Fibroblast of lung (primary cell): ENCODE measurements at regions not wholly inside any gene's neighbourhood (a gene's known extent, or its start where the extent isn't known, plus 50 kb on each side); places are given as distances from the start of the nearest gene placed in this dataset.

Source experiments
- DNase-seq, 2 donors: peaks; one replicate each; pipeline versions ENCODE4 v3.0.0 to v3.0.0-alpha.2; 2010; ENCODE audit warnings: low read depth in 2 of 2
- H2AFZ ChIP-seq: 2 replicates; pipeline ENCODE4 v1.5.1; 2012; ENCODE audit warnings: low read length, control low read depth, inconsistent platforms
- H3K27ac ChIP-seq: 2 replicates; pipeline ENCODE4 v1.5.1; 2011; ENCODE audit warnings: low read length, control low read depth; ENCODE audit not compliant: insufficient read depth
- H3K27me3 ChIP-seq: 2 replicates; pipeline ENCODE4 v1.5.1; 2011; ENCODE audit warnings: mild to moderate bottlenecking, low read length; ENCODE audit not compliant: control insufficient read depth, insufficient read depth
- H3K36me3 ChIP-seq: 2 replicates; pipeline ENCODE4 v1.5.1; 2011; ENCODE audit warnings: low read length; ENCODE audit not compliant: control insufficient read depth, insufficient read depth
- H3K4me1 ChIP-seq: 2 replicates; pipeline ENCODE4 v1.5.1; 2011; ENCODE audit warnings: low read length; ENCODE audit not compliant: control insufficient read depth, insufficient read depth; ENCODE audit errors: extremely low read depth
- H3K4me2 ChIP-seq: 2 replicates; pipeline ENCODE4 v1.5.1; 2011; ENCODE audit warnings: low read length, control low read depth; ENCODE audit not compliant: insufficient read depth; ENCODE audit errors: extremely low read depth
- H3K4me3 ChIP-seq, 4 experiments: fragments of 200-600 bp in 1 of 4; sonication (generic) in 1 of 4; replicated peaks in 1 of 4; 2 replicates each; pipeline ENCODE4 v1.5.1; 2011 to 2016; ENCODE audit warnings: low read length in 4 of 4, low read depth in 3 of 4, mild to moderate bottlenecking in 3 of 4, control low read depth in 2 of 4, inconsistent platforms in 1 of 4, mixed read lengths in 1 of 4; ENCODE audit not compliant: insufficient read depth in 1 of 4; ENCODE audit errors: control extremely low read depth in 1 of 4
- H3K79me2 ChIP-seq: 2 replicates; pipeline ENCODE4 v1.5.1; 2012; ENCODE audit warnings: mild to moderate bottlenecking, low read length, inconsistent platforms; ENCODE audit not compliant: control insufficient read depth, insufficient read depth
- H3K9ac ChIP-seq: 2 replicates; pipeline ENCODE4 v1.5.1; 2011; ENCODE audit warnings: mild to moderate bottlenecking, low read length, control low read depth; ENCODE audit not compliant: insufficient read depth
- H3K9me3 ChIP-seq: 2 replicates; pipeline ENCODE4 v1.5.1; 2012; ENCODE audit warnings: low read depth, low read length; ENCODE audit not compliant: control insufficient read depth, insufficient read depth
- H4K20me1 ChIP-seq: 2 replicates; pipeline ENCODE4 v1.5.1; 2011; ENCODE audit warnings: low read length; ENCODE audit not compliant: control insufficient read depth, insufficient read depth; ENCODE audit errors: extremely low read depth
- CTCF ChIP-seq, 2 donors: IDR thresholded peaks in 1 of 2; conservative IDR thresholded peaks in 1 of 2; 1 replicate in 1 of 2; 2 replicates in 1 of 2; pipeline ENCODE4 v1.5.1; 2011 to 2012; ENCODE audit warnings: low read length in 2 of 2, control low read depth in 1 of 2, inconsistent platforms in 1 of 2, low read depth in 1 of 2, mild to moderate bottlenecking in 1 of 2
- EZH2 ChIP-seq: IDR thresholded peaks from 2 replicates; pipeline ENCODE4 v1.5.1; 2012; ENCODE audit warnings: low read length, control low read depth, mild to moderate bottlenecking; ENCODE audit errors: missing control alignments

GRCh38 chr20:58597249-58597891, 53.7 kb upstream of the STX16 start:
- Histone ChIP-seq H4K20me1 (no peaks in the 10 kb centered on the region), H2AFZ (no peak overlapping the region), H3K36me3 (no peaks in the 10 kb centered on the region), H3K4me1 (no peaks in the 10 kb centered on the region), H3K9ac (no peak overlapping the region), H3K4me3 (no peak overlapping the region), H3K79me2 (no peaks in the 10 kb centered on the region), H3K4me2 (no peak overlapping the region), H3K27me3 (peaks cover 9% of the 10 kb centered on the region), H3K27ac (no peak overlapping the region), H3K9me3 (no peaks in the 10 kb centered on the region)
- DNase-seq, result peak; percentile 26 to 32
- TF ChIP-seq CTCF (conservative IDR thresholded peaks at IDR 0.05 in 1 of 2, IDR thresholded peaks at IDR 0.05 in 1 of 2; ENCODE audit: low read depth in 1 of 2, low read length in 2 of 2) (no peak), EZH2 (no peak)

- H3K36me3 ChIP-seq, result no peaks in the 10 kb centered on the region
- no peaks in the 10 kb centered on the region for H4K20me1 ChIP-seq
- no peaks in the 10 kb centered on the region for H3K9me3 ChIP-seq
- DNase-seq, result peak; percentile 33 to 58
- peaks cover 9% of the 10 kb centered on the region for H3K27me3 ChIP-seq
- H3K27ac ChIP-seq, result no peak overlapping the region
- no peak overlapping the region for H3K4me3 ChIP-seq
- TF ChIP-seq CTCF (conservative IDR thresholded peaks at IDR 0.05 in 1 of 2, IDR thresholded peaks at IDR 0.05 in 1 of 2; ENCODE audit: low read depth in 1 of 2, low read length in 2 of 2) (no peak), EZH2 (no peak)
- H3K9ac ChIP-seq, result no peak overlapping the region
- no peak overlapping the region for H3K4me2 ChIP-seq
- no peak overlapping the region for H2AFZ ChIP-seq
- no peaks in the 10 kb centered on the region for H3K4me1 ChIP-seq
- no peaks in the 10 kb centered on the region for H3K79me2 ChIP-seq
Measured at GRCh38 chr20:58596750-58597248, 54.3 kb upstream of the STX16 start.

GRCh38 chr20:58596244-58596643, 54.8 kb upstream of the STX16 start:
- TF ChIP-seq CTCF (conservative IDR thresholded peaks at IDR 0.05 in 1 of 2, IDR thresholded peaks at IDR 0.05 in 1 of 2; ENCODE audit: low read depth in 1 of 2, low read length in 2 of 2) (no peak), EZH2 (no peak)
- no peak overlapping the region for H3K27ac ChIP-seq
- H3K9me3 ChIP-seq, result no peaks in the 10 kb centered on the region
- H3K4me3 ChIP-seq, result no peak overlapping the region
- no peaks in the 10 kb centered on the region for H3K4me1 ChIP-seq
- no peak overlapping the region for H2AFZ ChIP-seq
- no peaks in the 10 kb centered on the region for H4K20me1 ChIP-seq
- peaks cover 10% of the 10 kb centered on the region for H3K27me3 ChIP-seq
- H3K4me2 ChIP-seq, result no peak overlapping the region
- DNase-seq, result no peak
- H3K9ac ChIP-seq, result no peak overlapping the region
- no peaks in the 10 kb centered on the region for H3K36me3 ChIP-seq
- H3K79me2 ChIP-seq, result no peaks in the 10 kb centered on the region
